ENCODE measurements at regions not wholly inside any gene's neighbourhood (a gene's known extent, or its start where the extent isn't known, plus 50 kb on each side); places are given as distances from the start of the nearest gene placed in this dataset.
"Not testable (repeated sequence)": the region's sequence is repeated elsewhere in the genome, so short reads cannot be mapped to it uniquely, and the experiment has no call there.

DNA sequence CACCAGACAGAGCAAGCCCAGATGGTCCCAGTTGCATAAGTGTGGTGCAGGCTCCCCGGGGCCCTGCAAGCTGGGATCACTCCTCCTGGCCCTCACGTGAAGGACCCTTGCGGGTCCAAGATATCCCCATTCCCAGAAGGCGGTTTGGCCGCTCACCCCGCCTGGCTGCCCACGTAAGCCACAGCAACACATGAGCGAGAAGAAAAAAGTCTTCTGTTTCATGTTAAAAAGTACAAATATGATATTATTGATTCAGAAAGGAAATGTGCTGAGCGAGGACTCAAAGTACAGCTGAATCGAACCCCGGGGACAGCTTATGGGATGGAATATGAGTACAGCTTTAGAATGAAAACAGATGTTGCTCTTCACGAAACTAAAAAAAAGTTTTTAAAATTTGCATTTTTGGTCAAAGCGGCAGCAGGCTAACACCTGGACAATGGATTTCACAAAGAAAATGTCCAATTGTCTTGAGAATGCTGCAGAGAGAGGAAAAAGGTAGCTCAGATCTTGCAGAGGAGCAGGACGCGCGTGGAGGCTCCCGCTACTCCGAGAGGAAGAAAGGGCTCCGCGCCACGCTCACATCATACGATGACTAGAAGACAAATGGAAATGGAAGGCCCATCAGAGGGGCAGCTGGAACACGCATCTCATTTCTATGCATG is 427.6 kb downstream of the IRX1 start:
- no peak for DNase-seq

GRCh38 chr5:4023753-4024335 is 428.2 kb downstream of the IRX1 start:
- DNase-seq: no peak

DNA sequence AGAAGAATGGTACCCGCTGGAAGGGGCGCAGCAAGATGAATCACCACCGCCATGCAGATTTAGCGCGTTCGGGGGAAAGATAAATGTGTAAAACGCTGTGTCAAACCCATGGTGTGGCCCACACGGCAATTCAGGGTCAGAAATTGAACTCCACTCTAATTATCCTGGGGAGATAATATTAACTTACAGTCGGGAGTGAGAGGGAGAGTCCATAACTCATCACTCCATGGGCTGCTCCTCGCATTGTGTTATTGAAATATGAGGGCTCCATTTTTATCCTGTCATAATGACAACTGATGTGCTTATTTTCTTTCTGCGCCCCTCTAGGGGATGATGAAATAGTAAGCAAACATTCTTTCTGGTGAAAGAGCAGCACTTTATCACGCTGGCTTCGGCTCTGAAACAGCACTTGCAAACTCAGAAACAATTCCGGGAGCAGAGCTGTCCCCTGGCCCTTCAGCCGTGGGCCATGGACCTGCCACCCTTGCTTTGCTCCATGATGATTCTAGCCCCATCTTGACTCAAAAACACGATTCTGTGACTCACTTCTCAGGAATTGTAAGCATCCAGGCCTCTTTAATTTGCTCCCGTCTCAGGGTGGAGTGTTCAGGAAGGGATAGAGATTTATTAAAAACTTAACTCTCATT is 431.6 kb downstream of the IRX1 start:
- DNase-seq: no peak

GRCh38 chr5:4028384-4028783 is 432.8 kb downstream of the IRX1 start:
- no peak for DNase-seq

GRCh38 chr5:4033546-4033945 is 437.9 kb downstream of the IRX1 start:
- DNase-seq: not testable (repeated sequence)

GRCh38 chr5:4036861-4037260 is 441.2 kb downstream of the IRX1 start:
- no peak for DNase-seq

DNA sequence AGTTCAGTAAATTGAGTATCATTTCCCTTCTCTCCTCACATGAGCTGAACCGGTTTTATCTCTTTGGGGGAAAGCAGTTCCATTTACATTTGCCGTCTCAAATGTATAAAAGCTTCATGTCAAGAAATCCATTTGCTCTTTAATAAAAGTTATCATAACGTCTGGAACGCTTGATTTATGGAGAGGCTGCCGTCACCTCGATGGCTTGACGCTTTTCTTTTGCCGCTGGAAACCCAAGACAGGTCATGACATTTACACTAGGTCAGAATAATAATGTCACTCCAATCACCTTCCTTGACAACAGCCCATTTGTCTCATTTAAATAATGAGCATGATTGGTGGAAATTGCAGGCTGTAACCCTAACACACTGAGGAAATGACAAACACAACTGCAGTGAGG is 443.4 kb downstream of the IRX1 start:
- DNase-seq: no peak

DNA sequence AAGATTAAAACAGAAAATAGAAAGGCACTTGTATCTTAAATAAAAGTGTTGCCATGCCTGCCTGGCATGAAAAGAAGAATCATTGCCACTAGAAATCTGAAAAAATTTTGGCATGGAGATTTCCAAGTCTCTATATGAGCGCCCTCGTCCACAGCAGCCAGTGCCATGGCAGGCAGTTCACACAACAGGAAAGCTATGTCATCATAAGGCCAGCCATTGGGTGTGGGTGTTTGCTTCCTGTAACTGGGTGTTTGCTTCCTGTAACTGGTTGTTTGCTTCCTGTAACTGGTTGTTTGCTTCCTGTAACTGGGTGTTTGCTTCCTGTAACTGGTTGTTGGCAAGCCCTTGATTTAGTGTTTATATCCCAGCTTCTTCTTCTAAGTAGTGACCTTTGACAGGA is 446.7 kb downstream of the IRX1 start:
- DNase-seq: no peak

GRCh38 chr5:4043135-4043534 is 447.5 kb downstream of the IRX1 start:
- DNase-seq: no peak

- no peak for DNase-seq
Measured at GRCh38 chr5:4044881-4045280, 449.2 kb downstream of the IRX1 start.

DNA sequence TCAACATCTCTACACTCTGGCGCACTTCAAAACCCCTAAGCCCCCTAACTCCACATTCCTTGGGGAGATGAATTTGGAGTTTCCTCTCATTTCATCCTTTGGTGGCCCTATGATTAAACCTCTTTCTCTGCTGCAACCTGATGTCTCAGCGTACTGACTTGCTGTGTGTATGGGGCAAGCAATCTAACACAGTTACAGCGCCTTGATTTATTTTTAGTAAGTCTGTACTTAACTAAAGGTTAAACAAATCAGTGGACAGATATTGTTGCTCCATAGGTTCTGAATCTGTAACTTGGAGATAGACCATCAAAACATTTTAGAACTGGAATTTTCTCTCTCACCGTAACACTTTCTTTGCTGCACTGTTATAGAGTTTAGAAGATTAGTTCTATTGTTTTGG is 452.8 kb downstream of the IRX1 start:
- no peak for DNase-seq

- no peak for DNase-seq
Measured at GRCh38 chr5:4050203-4050602, 454.6 kb downstream of the IRX1 start.

GRCh38 chr5:4053136-4053535 is 457.5 kb downstream of the IRX1 start:
- DNase-seq: no peak

- DNase-seq: no peak
Measured at GRCh38 chr5:4054092-4054491, 458.5 kb downstream of the IRX1 start.

DNA sequence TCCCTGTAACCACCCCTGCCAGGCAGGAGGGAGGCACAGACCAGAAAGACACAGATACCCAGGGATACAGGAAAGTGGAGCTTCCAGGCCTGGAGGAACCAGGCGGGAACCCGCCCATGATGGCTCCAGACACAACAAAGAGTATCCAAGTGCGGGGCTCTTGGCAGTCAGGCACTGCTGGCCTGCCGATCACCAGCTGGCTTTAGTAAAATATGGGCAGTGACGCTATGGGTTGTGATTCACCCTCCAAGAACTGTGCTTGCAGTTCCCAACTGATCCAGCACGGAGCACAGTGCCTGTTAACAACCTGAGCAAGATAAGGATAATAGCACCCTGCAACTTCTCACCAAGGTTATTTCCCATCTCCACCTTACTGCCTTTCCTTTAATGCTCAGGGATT is 463.3 kb downstream of the IRX1 start:
- no peak for DNase-seq

DNA sequence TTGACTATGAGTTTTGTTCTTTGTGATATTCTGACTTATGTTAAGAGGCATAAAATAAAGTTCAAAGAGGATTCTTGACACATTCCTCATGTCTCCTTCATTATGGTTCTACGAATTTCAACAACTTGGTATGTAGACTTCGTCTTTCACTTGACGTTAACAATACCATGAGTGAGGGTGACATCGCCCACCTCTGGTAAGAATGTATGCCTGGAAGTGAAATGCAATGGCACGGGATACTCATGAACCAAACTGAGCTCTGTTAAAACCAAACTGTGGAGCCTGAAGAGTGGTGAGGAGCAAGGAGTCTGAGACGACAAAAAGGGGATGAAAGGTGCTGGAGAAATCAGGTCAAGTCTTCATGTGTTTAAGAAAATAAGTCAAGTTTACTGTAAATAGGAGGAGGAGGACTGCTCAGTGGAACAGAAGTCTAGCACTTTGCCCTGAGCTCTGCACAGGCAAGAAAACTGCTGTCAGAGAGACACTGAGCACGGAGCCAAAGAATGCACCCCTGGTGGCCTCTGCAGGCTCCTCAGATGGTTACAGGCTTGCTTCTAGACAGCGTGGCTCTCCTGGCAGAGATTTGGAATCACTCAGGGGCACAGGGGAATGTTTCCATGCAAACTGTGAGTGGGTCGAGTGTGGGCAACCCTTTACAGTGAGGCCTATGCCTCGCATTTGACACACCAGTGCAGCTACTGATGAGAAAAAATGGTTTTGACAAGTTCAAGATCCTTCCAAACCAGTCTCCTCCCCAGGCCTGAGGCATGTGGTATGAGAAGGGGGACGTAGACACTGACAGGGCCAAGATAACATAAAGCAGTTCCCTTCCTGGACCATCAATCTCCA is 470.1 kb downstream of the IRX1 start:
- DNase-seq: no peak

- DNase-seq: no peak
Measured at GRCh38 chr5:4068171-4068570, 472.5 kb downstream of the IRX1 start.

DNA sequence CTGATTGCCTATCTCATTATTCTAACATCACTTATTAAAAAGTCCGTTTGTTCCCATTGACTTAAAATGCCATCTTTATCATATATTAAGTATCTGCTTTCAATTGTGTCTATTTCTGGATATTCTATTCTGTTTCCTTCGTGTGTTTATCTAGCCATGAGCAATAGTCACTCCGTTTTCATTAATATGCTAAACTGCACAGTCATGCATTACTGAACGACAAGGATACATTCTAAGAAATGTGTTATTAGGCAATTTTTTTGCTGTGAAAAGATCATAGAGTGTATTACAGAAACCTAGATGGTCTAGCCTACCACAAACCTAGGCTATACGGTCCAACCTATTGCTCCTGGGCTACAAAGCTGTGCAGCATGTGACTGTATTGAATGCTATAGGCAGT is 482.9 kb downstream of the IRX1 start:
- no peak for DNase-seq

- DNase-seq: no peak
Measured at GRCh38 chr5:4079831-4080230, 484.2 kb downstream of the IRX1 start.

GRCh38 chr5:4080370-4080769 is 484.7 kb downstream of the IRX1 start:
- no peak for DNase-seq

GRCh38 chr5:4081059-4081458 is 485.4 kb downstream of the IRX1 start:
- DNase-seq: no peak

DNA sequence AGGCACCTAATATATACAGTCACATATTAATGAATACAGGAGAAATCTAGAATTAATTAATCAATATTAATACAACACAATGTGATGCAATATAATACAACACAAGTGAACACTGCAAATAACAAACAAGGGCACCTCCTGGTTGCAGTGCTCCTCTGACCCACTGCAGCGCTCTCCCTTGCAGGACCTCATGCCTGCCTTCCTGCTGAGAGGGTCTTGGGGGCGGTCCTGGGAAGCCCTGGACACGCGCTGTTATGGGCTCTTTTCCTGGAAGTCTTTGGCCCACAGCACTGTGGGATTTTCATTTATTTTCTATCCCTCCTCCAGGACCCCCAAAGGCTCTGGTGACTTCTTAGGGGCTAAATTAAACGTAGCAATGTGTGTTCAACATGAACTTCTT is 485.8 kb downstream of the IRX1 start:
- no peak for DNase-seq

- no peak for DNase-seq
Measured at GRCh38 chr5:4082966-4083564, 487.4 kb downstream of the IRX1 start.

Measured in effector CD4-positive, alpha-beta T cell (primary cell).